OCI-LY7 (cell line): ENCODE measurements at regions not wholly inside any gene's neighbourhood (a gene's known extent, or its start where the extent isn't known, plus 50 kb on each side); places are given as distances from the start of the nearest gene placed in this dataset.

Experiments used
- EZH2phosphoT487 ChIP-seq: fragments of 200-600 bp; sonication (generic); IDR thresholded peaks from 2 replicates; pipeline ENCODE4 v1.6.1; 2018; ENCODE audit warnings: low read depth, borderline replicate concordance, mild to moderate bottlenecking, mixed run types, antibody characterized with exemption, low read length, moderate library complexity, mixed read lengths
- TF ChIP-seq, protein P1 (sequence below): fragments of 200-600 bp; sonication (generic); conservative IDR thresholded peaks from 2 replicates; pipeline ENCODE4 v1.5.1; 2014; ENCODE audit warnings: mild to moderate bottlenecking, antibody characterized with exemption, low read length, moderate library complexity, mixed read lengths

DNA sequence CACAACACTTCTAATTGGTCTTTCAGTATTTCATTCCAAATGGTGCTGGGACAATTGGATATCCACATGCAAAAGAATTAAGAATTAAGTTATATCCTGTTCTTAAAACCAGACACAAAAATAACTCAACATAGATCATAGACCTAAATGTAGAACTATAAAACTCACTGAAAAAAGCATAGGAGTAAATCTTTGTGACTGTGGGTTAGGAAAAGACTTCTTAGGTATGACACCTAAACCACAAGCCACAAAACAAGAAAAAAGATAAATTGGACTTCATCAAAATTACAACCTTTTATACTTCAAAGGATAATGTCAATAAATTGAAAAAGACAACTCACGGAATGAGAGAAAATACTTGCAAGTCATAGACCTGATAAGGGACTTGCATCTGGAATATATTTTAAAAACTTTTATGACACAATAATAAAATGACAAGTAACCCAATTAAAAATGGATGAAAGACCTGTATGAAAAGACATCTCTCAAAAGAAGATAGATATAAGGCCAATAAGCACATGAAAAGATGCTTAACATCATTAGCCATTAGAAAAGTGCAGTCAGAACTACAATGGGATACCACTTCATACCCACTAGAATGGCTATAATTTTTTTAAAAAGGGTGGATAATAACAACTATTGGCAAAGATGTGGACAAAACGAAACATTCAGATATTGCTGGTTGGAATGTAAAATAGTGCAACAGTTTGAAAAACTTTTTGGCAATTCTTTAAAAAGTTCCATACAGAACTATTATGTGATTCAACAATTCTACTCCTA, 72.5 kb upstream of the SLC38A4 start:
- TF ChIP-seq, protein P1, sequence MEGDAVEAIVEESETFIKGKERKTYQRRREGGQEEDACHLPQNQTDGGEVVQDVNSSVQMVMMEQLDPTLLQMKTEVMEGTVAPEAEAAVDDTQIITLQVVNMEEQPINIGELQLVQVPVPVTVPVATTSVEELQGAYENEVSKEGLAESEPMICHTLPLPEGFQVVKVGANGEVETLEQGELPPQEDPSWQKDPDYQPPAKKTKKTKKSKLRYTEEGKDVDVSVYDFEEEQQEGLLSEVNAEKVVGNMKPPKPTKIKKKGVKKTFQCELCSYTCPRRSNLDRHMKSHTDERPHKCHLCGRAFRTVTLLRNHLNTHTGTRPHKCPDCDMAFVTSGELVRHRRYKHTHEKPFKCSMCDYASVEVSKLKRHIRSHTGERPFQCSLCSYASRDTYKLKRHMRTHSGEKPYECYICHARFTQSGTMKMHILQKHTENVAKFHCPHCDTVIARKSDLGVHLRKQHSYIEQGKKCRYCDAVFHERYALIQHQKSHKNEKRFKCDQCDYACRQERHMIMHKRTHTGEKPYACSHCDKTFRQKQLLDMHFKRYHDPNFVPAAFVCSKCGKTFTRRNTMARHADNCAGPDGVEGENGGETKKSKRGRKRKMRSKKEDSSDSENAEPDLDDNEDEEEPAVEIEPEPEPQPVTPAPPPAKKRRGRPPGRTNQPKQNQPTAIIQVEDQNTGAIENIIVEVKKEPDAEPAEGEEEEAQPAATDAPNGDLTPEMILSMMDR: no peak
- no peak for TF ChIP-seq EZH2phosphoT487
